ENCODE measurements at regions not wholly inside any gene's neighbourhood (a gene's known extent, or its start where the extent isn't known, plus 50 kb on each side); places are given as distances from the start of the nearest gene placed in this dataset.
A peak's percentile ranks its signal among the peaks of the same experiment; 100 is the strongest.
"Not testable (repeated sequence)": the region's sequence is repeated elsewhere in the genome, so short reads cannot be mapped to it uniquely, and the experiment has no call there.

DNA sequence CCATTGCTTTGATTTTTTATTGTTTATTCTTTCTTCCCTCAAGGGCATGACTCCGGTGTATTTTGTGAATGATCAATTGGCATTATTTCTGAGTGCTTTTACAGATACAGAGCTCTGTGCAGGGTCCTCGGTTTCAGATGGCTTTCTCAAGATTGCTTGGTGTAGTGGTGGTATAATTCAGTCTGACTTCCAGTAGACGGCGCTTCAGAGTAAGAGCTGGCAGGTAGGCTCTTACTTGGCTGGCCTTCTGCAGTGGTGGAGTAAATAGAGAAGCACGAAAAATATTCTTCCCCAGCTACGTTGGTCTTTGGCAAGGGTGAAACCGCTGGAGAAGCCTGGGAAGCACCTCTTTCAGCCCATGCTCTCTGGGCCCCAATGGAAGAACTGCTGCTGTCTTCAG is 723.0 kb upstream of the BCHE start:
- Histone ChIP-seq H3K27me3 (no peaks in the 10 kb centered on the region), H3K27ac (no peak overlapping the region), H3K4me3 (no peak overlapping the region), H3K4me1 (no peaks in the 10 kb centered on the region), H3K36me3 (no peaks in the 10 kb centered on the region), H3K9me3 (replicated peaks) (no peaks in the 10 kb centered on the region)
- DNase-seq: no peak

DNA sequence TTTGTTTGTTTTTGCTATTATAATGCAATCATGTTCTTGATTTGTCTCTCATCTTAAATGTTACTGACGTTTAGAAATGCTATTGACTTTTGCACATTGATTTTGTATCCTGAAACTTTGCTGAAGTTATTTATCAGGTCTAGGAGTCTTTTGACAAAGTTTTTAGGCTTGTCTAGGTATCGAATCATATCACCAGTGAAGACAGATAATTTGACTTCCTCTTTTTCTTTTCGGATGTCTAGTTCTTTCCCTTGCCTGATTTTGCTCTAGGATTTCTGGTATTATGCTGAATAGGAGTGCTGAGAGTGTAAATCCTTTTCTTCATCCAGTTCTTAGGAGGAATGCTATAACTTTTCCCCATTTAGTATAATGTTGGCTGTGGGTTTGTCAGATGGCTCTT is 719.7 kb upstream of the BCHE start:
- H3K36me3 ChIP-seq: no peaks in the 10 kb centered on the region
- no peaks in the 10 kb centered on the region for H3K9me3 ChIP-seq (replicated peaks)
- DNase-seq: no peak
- no peaks in the 10 kb centered on the region for H3K4me1 ChIP-seq
- H3K27ac ChIP-seq: no peak overlapping the region
- no peak overlapping the region for H3K4me3 ChIP-seq
- no peaks in the 10 kb centered on the region for H3K27me3 ChIP-seq

DNA sequence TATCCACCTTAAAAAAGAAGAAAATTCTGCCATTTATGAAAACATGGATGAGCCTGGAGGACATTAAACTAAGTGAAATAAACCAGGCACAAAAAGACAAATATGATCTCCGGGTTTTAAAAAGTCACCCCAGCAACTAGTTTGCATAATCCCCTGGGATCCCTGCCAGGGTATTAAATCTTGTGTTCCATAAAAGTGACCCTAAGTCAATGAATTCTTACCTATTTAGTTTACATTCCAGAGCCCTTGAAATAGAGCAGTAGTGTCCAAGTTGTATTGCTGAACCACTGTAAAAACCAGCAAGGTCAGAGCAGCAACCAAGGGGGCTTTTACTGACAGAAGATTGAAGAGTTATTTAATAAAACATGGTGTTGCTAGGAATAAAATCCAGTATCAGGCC is 716.8 kb upstream of the BCHE start:
- Histone ChIP-seq H3K27me3 (no peaks in the 10 kb centered on the region), H3K27ac (no peak overlapping the region), H3K4me3 (no peak overlapping the region), H3K4me1 (no peaks in the 10 kb centered on the region), H3K9me3 (replicated peaks) (no peaks in the 10 kb centered on the region), H3K36me3 (no peaks in the 10 kb centered on the region)
- no peak for DNase-seq

DNA sequence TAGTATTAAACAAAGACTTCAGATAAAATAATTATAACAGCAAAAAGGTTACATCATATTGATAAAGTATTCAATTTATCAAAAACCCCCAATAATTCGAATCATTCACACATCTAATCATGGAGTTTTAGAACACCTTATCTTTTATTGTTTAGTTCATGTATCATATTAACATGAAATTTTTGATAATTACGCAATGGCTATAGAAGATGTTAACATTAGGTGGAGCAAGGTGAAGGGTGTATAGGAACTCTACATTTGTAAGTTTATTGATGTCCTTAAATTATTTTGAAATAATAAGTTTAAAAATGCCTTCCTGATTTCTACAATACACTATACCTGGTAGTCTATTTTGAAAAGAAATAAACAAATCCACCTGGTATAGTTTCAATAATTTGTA is 696.5 kb upstream of the BCHE start:
- H3K27me3 ChIP-seq: no peaks in the 10 kb centered on the region
- no peak overlapping the region for H3K27ac ChIP-seq
- no peak overlapping the region for H3K4me3 ChIP-seq
- H3K9me3 ChIP-seq (replicated peaks): no peaks in the 10 kb centered on the region
- H3K36me3 ChIP-seq: no peaks in the 10 kb centered on the region
- DNase-seq: no peak
- no peaks in the 10 kb centered on the region for H3K4me1 ChIP-seq

DNA sequence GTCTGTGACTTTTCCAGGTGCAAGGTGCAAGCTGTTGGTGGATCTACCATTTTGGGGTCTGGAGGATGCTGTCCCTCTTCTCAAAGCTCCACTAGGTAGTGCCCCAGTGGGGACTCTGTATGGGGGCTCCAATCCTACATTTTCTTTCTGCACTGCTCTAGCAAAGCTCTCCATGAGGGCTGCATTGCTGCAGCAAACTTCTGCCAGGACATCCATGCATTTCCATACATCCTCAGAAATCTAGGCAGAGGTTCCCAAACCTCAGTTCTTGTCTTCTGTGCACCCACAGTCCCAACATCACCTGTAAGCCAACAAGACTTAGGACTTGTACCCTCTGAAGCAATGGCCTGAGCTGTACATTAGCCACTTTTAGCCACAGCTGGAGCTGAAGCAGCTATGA is 694.5 kb upstream of the BCHE start:
- Histone ChIP-seq H3K27ac (no peak overlapping the region), H3K9me3 (replicated peaks) (no peaks in the 10 kb centered on the region), H3K27me3 (no peaks in the 10 kb centered on the region), H3K4me3 (no peak overlapping the region), H3K4me1 (no peaks in the 10 kb centered on the region), H3K36me3 (no peaks in the 10 kb centered on the region)
- DNase-seq: no peak

DNA sequence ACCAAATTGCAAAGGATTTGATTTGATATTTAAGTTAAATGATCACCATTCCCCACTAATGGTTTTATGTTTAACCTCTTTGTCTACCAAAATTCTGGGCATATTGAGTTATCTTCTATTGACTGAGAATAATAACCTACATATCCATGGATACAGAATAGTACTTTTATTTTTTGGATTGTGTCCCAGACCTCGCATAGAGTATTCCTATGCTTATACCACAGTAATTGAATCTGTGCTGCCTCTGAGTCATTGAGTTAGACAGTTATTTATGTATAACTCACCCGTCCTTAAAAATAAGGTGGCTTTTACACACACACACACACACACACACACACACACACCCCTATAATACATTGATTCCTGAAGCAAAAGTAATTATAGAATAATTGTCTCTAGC is 690.1 kb upstream of the BCHE start:
- H3K27ac ChIP-seq: no peak overlapping the region
- no peaks in the 10 kb centered on the region for H3K9me3 ChIP-seq (replicated peaks)
- H3K4me3 ChIP-seq: no peak overlapping the region
- no peaks in the 10 kb centered on the region for H3K27me3 ChIP-seq
- no peaks in the 10 kb centered on the region for H3K36me3 ChIP-seq
- DNase-seq: no peak
- H3K4me1 ChIP-seq: no peaks in the 10 kb centered on the region

DNA sequence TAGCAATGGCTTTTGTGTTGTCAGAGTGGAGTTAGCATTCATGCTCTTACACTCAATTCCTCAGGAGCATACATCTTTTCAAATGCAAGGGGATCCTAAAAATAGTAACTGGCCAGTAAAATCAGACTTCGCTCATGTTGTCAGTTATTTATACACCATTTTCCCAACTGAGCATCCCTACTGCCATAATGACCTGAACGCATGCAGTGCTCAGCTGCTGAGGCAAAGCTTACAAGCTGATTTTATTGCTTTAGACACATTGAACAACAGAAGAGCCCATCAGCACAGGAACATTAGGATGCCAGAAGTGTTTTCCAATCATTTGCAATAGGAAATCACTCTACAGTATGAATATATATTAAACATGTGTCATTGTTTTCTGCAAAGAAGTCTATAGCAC is 689.7 kb upstream of the BCHE start:
- Histone ChIP-seq H3K4me1 (no peaks in the 10 kb centered on the region), H3K4me3 (no peak overlapping the region), H3K36me3 (no peaks in the 10 kb centered on the region), H3K27ac (no peak overlapping the region), H3K27me3 (no peaks in the 10 kb centered on the region), H3K9me3 (replicated peaks) (no peaks in the 10 kb centered on the region)
- DNase-seq: no peak

DNA sequence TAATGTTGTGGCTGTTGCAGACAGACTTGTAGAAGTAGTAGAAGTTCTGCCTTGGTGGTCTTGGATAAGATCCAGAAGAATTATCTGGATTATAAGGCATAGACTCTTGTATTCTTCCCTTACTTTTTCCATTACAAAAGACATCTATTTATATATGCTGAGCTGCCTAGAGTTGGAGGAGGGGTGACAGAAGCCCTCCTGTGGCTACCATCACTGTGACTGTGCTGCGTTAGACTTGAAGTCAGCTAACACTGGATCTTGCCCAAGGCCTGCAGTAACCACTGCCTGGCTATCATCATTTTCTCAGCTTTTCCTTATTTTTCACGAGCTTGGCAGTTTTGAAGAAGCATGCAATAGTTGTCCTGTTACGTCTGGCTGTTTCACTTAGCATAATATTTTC is 684.8 kb upstream of the BCHE start:
- Histone ChIP-seq H3K9me3 (replicated peaks) (no peaks in the 10 kb centered on the region), H3K4me1 (no peaks in the 10 kb centered on the region), H3K27me3 (no peaks in the 10 kb centered on the region), H3K4me3 (no peak overlapping the region), H3K36me3 (no peaks in the 10 kb centered on the region), H3K27ac (no peak overlapping the region)
- peak in 1 of 2 experiments; percentile 37 for DNase-seq

DNA sequence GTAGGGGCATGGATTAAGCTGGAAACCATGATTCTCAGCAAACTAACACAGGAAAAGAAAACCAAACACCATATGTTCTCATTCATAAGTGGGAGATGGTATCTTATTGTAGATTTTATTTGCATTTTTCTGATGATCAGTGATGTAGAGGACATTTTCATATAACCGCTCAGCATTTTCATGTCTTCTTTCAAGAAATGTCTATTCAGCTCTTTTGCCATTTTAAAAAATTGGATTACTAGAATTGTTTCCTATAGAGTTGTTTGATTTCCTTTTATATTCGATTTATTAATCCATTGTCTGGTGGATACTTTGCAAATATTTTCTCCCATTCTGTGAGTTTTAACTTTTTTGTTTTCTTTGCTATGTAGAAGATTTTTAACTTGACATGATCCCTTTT is 682.2 kb upstream of the BCHE start:
- Histone ChIP-seq H3K36me3 (no peaks in the 10 kb centered on the region), H3K9me3 (replicated peaks) (no peaks in the 10 kb centered on the region), H3K27ac (no peak overlapping the region), H3K4me3 (no peak overlapping the region), H3K4me1 (no peaks in the 10 kb centered on the region), H3K27me3 (no peaks in the 10 kb centered on the region)
- DNase-seq: no peak

DNA sequence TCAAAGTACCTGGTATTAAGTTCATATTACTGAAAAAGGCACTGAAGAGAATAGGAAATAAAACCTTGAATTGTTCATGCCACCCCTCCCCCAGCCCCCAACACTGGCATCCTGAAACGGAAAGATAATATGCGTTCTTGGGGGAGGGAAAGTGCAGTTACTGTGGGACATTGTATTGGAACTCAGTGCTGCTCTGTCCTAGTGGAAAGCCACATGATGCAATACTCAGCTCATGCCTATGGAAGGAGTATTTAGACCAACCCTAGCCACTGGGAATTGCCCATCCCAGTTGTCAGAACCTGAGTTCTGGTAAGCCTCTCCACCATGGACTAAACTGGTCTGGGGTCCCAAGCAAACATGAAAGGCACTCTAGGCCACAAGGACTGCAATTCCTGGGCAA is 680.8 kb upstream of the BCHE start:
- Histone ChIP-seq H3K27ac (no peak overlapping the region), H3K4me3 (no peak overlapping the region), H3K4me1 (no peaks in the 10 kb centered on the region), H3K36me3 (no peaks in the 10 kb centered on the region), H3K27me3 (no peaks in the 10 kb centered on the region), H3K9me3 (replicated peaks) (no peaks in the 10 kb centered on the region)
- no peak for DNase-seq

DNA sequence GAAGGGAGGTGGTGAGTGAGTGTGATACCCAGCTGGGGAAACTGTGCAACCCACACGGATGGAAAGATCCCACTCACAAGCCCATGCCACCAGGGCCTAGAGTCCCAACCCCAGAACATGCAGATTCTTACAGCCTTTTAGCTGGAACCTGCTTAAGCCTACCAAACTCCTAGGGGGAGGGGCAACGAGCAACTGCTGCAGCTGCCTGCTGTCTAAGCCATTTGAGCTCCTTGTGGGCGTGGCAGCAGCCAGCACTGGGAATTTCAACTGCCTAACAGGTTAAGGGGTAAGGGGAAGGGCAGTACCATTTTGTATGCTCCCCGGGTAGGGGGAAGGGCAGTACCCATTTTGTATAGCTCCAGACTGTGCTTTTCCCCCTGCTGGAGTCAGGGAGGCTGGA is 673.2 kb upstream of the BCHE start:
- Histone ChIP-seq H3K4me1 (0 out of 2 replicates have a peak, but pooled peaks cover 3% of the 10 kb centered on the region), H3K9me3 (replicated peaks) (no peaks in the 10 kb centered on the region), H3K27me3 (no peaks in the 10 kb centered on the region), H3K36me3 (no peaks in the 10 kb centered on the region), H3K4me3 (no peak overlapping the region), H3K27ac (no peak overlapping the region)
- peak; percentile 56 to 66 for DNase-seq

DNA sequence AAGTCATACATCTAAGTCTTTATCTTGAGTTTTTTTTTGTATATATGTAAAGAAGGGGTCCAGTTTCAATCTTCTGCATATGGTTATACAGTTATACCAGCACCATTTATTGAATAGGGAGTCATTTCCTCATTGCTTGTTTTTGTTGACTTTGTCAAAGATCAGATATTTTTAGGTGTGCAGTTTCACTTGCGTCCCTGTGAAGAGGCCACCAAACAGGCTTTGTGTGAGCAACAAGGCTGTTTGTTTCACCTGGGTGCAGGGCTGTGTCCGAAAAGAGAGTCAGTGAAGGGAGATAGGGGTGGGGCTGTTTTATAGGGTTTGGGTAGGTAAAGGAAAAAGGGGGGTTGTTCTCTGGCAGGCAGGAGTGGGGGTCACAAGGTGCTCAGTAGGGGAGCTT is 663.2 kb upstream of the BCHE start:
- not testable (repeated sequence) for H3K36me3 ChIP-seq; H3K9me3 ChIP-seq (replicated peaks); H3K27me3 ChIP-seq; DNase-seq; H3K27ac ChIP-seq; H3K4me3 ChIP-seq; H3K4me1 ChIP-seq

DNA sequence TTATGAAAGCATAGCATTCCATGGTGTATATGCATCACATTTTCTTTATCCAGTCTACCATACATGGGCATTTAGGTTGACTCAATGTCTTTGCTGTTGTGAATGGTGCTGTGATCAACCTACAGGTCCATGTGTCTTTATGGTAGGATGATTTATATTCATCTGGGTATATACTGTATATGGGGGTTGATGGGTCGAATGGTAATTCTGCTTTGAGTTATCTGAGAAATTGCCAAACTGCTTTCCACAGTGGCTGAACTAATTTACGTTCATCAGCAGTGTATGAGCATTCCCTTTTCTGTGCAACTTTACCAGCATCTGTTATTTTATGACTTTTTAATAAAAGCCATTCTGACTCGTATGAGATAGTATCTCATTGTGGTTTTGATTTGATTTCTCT is 662.4 kb upstream of the BCHE start:
- Histone ChIP-seq H3K27ac (no peak overlapping the region), H3K4me1 (no peaks in the 10 kb centered on the region), H3K9me3 (replicated peaks) (no peaks in the 10 kb centered on the region), H3K27me3 (no peaks in the 10 kb centered on the region), H3K4me3 (no peak overlapping the region), H3K36me3 (no peaks in the 10 kb centered on the region)
- no peak for DNase-seq

DNA sequence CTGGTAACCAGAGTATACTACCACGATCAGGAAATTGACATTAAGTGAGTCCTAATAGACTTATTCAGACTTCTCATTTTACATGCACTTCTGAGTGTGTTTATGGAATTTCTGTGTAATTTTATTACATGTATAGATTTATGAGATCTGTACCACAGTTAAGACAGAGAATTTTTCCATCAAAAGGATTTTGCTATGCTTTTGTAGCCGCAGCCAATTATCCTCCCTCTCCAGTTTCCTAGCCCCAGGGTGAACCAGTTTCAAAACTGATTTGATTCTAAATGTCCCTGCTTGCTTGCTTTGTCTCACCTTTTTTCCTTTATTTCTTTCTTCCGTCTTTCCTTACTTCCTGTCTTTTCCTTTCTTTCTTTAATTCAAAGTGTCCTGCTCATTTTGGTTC is 661.2 kb upstream of the BCHE start:
- Histone ChIP-seq H3K4me1 (no peaks in the 10 kb centered on the region), H3K27ac (no peak overlapping the region), H3K9me3 (replicated peaks) (no peaks in the 10 kb centered on the region), H3K36me3 (no peaks in the 10 kb centered on the region), H3K27me3 (no peaks in the 10 kb centered on the region), H3K4me3 (no peak overlapping the region)
- DNase-seq: peak in 1 of 2 experiments; percentile 4

DNA sequence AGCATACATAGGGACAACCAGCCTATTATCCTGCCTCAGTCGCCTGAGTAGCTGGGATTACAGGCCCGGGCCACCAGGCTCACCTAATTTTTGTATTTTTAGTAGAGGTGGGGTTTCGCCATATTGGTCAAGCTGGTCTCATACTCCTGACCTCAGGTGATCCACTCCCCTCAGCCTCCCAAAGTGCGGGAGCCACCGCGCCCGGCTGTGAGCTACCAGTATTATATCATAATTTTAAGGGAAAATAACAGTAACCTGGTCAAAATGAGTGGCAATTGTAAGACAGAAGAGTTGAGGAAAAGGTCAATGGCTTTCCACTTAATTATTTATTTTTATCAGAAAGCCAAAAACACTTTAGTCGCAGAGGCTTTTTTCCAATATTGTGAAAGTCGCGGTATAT is 652.6 kb upstream of the BCHE start:
- Histone ChIP-seq H3K4me3 (no peak overlapping the region), H3K4me1 (no peaks in the 10 kb centered on the region), H3K36me3 (no peaks in the 10 kb centered on the region), H3K27ac (no peak overlapping the region), H3K9me3 (replicated peaks) (no peaks in the 10 kb centered on the region), H3K27me3 (no peaks in the 10 kb centered on the region)
- DNase-seq: no peak

DNA sequence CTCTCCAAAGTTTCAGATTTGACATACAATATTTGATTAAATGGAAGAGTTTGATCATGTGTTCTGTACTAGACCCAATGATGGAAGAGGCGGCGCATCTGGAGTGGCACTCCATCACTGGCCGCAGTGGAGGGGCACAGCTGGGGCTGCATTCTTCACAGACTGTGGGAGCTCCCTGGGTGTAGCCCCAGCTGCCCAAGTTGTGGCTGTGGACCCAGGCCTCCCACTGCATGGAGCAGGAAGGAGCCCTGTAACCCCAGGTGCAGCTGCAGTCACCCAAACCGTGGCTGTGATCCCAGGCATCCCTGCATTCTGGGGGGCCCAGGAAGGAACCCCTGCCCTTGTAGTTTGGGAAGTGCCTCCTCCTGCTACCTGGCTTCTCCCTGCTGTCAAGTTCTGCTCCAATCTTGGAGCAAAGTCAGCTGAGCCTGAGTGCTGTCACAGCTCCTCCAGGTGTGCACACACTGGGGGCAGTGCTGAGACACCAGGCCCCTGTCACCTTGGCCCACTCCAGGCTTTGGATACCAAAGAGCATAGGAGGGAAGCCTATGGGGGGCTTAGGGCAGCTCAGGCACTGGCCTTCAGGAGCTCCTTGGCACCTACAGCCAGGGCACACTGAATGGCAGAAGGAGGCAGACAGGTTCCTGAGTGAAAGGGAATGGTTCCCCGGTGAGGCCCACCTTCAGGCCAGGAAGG is 651.9 kb upstream of the BCHE start:
- no peaks in the 10 kb centered on the region for H3K4me1 ChIP-seq
- H3K4me3 ChIP-seq: no peak overlapping the region
- H3K36me3 ChIP-seq: no peaks in the 10 kb centered on the region
- no peak overlapping the region for H3K27ac ChIP-seq
- H3K9me3 ChIP-seq (replicated peaks): no peaks in the 10 kb centered on the region
- no peak for DNase-seq
- no peaks in the 10 kb centered on the region for H3K27me3 ChIP-seq

Data from SJCRH30 (cell line).